Left ventricle myocardium inferior (tissue), 1 donor: ENCODE measurements at regions not wholly inside any gene's neighbourhood (a gene's known extent, or its start where the extent isn't known, plus 50 kb on each side); places are given as distances from the start of the nearest gene placed in this dataset.

Experiments
- DNase-seq: peaks from one replicate; pipeline ENCODE4 v3.0.0-alpha.2; 2020
- H3K27ac ChIP-seq: fragments of 200-600 bp; replicated peaks from 2 replicates; pipeline ENCODE4 v1.8.0; 2021
- H3K27me3 ChIP-seq: fragments of 200-600 bp; 2 replicates; pipeline ENCODE4 v1.8.0; 2021; ENCODE audit warnings: low read depth
- H3K36me3 ChIP-seq: fragments of 200-600 bp; 2 replicates; pipeline ENCODE4 v1.8.0; 2021
- H3K4me1 ChIP-seq: fragments of 200-600 bp; 2 replicates; pipeline ENCODE4 v1.8.0; 2021
- H3K4me3 ChIP-seq: fragments of 200-600 bp; 2 replicates; pipeline ENCODE4 v1.8.0; 2021; ENCODE audit warnings: mild to moderate bottlenecking, moderate library complexity
- H3K9me3 ChIP-seq: fragments of 200-600 bp; replicated peaks from 2 replicates; pipeline ENCODE4 v1.8.0; 2021
- CTCF ChIP-seq: fragments of 200-600 bp; IDR thresholded peaks from 2 replicates; pipeline ENCODE4 v1.8.0; 2021; ENCODE audit warnings: antibody characterized with exemption, mild to moderate bottlenecking, borderline replicate concordance
- intact Hi-C: fragments of 100-400 bp; cut with micrococcal nuclease; formaldehyde crosslinking; loops from one replicate; pipeline ENCODE4 v1.11.0; 2022
- donor health status: DM: no; HTN: yes; CAD: no; lungs with severe emphysema.

DNA sequence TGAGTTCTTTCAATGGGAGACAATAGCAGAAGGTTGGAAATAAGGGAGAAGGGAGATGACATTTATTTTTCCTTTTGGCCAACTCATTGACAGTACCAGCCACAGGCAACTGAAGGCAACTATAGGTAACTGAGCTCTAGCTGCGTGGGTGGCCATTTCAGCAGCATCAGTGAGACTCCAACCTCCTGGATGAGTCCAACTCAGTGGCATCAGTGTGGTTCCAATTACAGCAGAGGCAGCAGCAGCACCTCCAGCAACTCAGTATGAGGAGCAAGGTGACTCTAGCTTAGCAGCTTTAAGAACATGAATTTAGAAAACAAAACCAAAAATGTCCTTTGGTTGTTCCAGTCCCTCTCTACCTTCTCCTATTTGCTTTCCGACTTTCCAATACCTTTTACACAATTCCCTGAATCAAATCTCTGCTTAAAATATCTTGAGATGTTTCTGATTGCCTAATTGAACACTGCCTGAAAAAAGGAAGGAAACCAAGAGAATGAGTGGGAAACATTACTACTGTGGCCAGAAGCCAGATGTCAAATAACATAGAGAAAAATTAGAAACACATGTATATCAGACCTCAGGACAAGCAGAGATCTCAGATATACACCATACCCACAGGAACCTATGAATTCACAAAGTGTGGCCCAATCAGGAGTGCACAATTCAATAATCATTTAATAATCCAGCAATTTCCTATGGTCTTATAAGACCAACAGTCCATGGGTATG is 166.5 kb upstream of the RORB start:
- Histone ChIP-seq H3K9me3 (no peaks in the 10 kb centered on the region), H3K27ac (no peak overlapping the region), H3K4me1 (no peaks in the 10 kb centered on the region), H3K4me3 (no peak overlapping the region), H3K27me3 (peaks cover 7% of the 10 kb centered on the region), H3K36me3 (no peaks in the 10 kb centered on the region)
- no peak for DNase-seq
- intact Hi-C loops, result no loop called here
- no peak for TF ChIP-seq CTCF

DNA sequence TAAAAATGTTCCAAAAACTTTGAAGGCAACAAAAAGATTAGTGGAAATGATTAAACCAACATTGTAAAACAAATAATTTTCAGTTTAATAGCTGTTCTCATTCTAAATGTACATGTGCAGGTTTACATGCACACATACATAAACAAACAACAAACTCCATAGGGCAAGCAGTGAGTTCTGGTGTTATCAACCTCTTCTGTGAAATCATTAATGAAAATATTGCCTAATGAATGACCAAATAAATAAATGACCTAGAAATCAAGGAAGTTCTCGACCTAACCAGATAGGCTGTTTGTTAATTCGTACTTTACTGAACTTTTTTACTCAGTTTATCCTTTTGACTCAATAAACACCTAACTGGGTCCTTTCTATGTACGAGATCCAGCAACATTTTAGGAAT is 165.5 kb upstream of the RORB start:
- Histone ChIP-seq H3K9me3 (no peaks in the 10 kb centered on the region), H3K4me1 (no peaks in the 10 kb centered on the region)

DNA sequence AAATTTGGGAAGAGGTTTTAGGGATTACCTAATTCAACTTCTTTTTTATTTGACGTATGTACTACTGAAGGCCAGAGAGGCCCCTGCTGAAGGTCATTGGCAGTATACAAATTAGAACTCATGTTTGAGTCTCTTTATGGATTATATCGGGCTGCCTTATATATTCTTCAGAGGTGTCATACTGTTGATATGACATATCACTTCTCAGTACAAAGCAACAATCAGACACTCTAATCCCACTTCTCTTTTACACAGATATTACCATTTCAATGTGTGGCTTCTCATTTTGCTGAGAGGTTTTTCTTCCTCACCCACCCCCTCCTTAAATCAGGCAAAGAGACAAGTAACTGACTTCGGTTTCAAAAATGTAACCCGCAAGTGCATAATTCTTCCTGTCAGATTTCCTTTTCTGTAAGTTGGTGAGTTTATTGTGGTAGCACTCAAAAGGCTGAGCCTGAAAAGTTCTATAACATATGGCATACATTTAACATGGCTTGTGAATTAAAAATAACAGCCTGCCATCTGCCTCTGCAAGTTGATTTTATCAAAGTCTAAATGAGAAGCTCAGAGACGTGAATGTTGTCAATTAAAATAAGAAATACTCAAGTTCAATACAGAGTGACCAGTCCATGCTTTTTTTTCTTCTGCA is 163.6 kb upstream of the RORB start:
- TF ChIP-seq CTCF, result no peak
- intact Hi-C loops, result no loop called here

More for the DNA sequence above, 165.5 kb upstream of the RORB start:
- DNase-seq, result no peak
- Histone ChIP-seq H3K27me3 (peaks cover 7% of the 10 kb centered on the region), H3K36me3 (no peaks in the 10 kb centered on the region), H3K4me3 (no peak overlapping the region), H3K27ac (no peak overlapping the region)
- intact Hi-C loops, result no loop called here
- TF ChIP-seq CTCF, result no peak

DNA sequence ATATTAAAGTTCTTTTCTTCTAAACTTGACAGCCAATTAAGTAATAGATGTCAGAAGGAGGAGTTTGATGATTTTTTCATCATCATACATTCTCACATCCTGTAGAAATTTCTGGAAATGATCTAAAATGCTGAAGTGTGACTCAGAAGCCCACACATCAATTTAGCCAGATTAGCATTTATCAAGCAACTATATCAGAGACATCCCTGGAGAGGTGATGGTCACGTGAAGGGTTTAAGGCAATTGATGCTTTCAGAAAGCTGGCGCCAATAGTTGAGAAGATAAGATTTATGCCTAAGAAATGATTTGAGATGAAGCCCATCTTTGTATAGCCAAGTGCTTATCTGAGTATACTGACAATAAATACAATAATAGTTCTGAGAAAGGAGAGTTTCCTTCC is 162.9 kb upstream of the RORB start:
- intact Hi-C loops, result no loop called here
- Histone ChIP-seq H3K27me3 (peaks cover 7% of the 10 kb centered on the region), H3K9me3 (no peaks in the 10 kb centered on the region), H3K4me1 (no peaks in the 10 kb centered on the region), H3K27ac (no peak overlapping the region), H3K36me3 (no peaks in the 10 kb centered on the region), H3K4me3 (no peak overlapping the region)
- no peak for TF ChIP-seq CTCF
- DNase-seq, result no peak

More for the DNA sequence above, 163.6 kb upstream of the RORB start:
- Histone ChIP-seq H3K4me1 (no peaks in the 10 kb centered on the region), H3K27ac (no peak overlapping the region), H3K36me3 (no peaks in the 10 kb centered on the region), H3K4me3 (no peak overlapping the region), H3K9me3 (no peaks in the 10 kb centered on the region), H3K27me3 (peaks cover 7% of the 10 kb centered on the region)
- DNase-seq, result no peak

DNA sequence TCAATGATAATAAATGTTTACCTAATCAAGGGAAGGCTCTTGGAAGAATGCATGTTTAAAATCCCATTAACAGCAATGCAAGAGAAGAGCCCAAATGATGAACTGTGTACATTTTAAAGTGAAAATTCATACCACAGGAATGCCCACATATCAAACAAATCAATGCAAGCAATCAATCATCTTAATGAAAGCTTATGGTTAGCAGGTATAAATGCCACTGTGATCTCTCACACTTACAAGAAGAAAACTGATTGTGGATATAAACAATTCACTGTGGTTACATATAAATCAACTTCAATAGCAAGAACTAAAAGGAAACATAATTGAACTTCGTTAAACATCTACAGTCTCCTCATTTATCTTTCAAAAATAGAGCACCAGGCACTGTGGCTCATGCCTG is 161.0 kb upstream of the RORB start:
- intact Hi-C loops, result no loop called here
- Histone ChIP-seq H3K4me1 (no peaks in the 10 kb centered on the region), H3K27me3 (no peaks in the 10 kb centered on the region), H3K4me3 (no peak overlapping the region), H3K9me3 (no peaks in the 10 kb centered on the region), H3K27ac (no peak overlapping the region), H3K36me3 (no peaks in the 10 kb centered on the region)
- no peak for DNase-seq
- no peak for TF ChIP-seq CTCF
